HCT116 (cell line): ENCODE measurements at regions not wholly inside any gene's neighbourhood (a gene's known extent, or its start where the extent isn't known, plus 50 kb on each side); places are given as distances from the start of the nearest gene placed in this dataset.

Experiments
- CEBPB ChIP-seq: IDR thresholded peaks from 2 replicates; pipeline ENCODE4 v1.6.1; 2012; ENCODE audit warnings: low read depth
- CTCF ChIP-seq, 3 experiments: fragments of 200-600 bp in 1 of 3; sonication (generic) in 1 of 3; IDR thresholded peaks in 2 of 3; conservative IDR thresholded peaks in 1 of 3; 2 replicates each; pipeline ENCODE4 v1.5.1; 2012 to 2017; ENCODE audit warnings: low read depth in 2 of 3, low read length in 2 of 3, antibody characterized with exemption in 1 of 3, borderline replicate concordance in 1 of 3, control low read depth in 1 of 3, mild to moderate bottlenecking in 1 of 3, mixed read lengths in 1 of 3, mixed run types in 1 of 3, moderate library complexity in 1 of 3; ENCODE audit not compliant: insufficient read depth in 1 of 3
- EZH2 ChIP-seq: fragments of 200-600 bp; sonication (generic); IDR thresholded peaks from 2 replicates; pipeline ENCODE4 v1.6.1; 2017; ENCODE audit warnings: antibody characterized with exemption, mixed run types
- EZH2phosphoT487 ChIP-seq: fragments of 200-600 bp; IDR thresholded peaks from 2 replicates; pipeline ENCODE4 v1.6.1; 2018; ENCODE audit warnings: antibody characterized with exemption, borderline replicate concordance
- POLR2AphosphoS5 ChIP-seq: IDR thresholded peaks from 2 replicates; pipeline ENCODE4 v1.6.1; 2011; ENCODE audit warnings: mild to moderate bottlenecking, low read depth, low read length, moderate library complexity
- SIN3A ChIP-seq: IDR thresholded peaks from 2 replicates; pipeline ENCODE4 v1.6.1; 2012; ENCODE audit warnings: low read depth
- TF ChIP-seq, protein P1 (sequence below): IDR thresholded peaks from 2 replicates; pipeline ENCODE4 v1.6.1; 2012

GRCh38 chr4:74845834-74846233 lies 51.5 kb upstream of the BTC start:
- TF ChIP-seq EZH2 (no peak), CTCF (IDR thresholded peaks at IDR 0.05 in 2 of 3, conservative IDR thresholded peaks at IDR 0.05 in 1 of 3; ENCODE audit: borderline replicate concordance in 1 of 3, insufficient read depth in 1 of 3, low read depth in 2 of 3, low read length in 2 of 3) (no peak), SIN3A (no peak), EZH2phosphoT487 (no peak), POLR2AphosphoS5 (no peak), CEBPB (no peak)
- TF ChIP-seq, protein P1, sequence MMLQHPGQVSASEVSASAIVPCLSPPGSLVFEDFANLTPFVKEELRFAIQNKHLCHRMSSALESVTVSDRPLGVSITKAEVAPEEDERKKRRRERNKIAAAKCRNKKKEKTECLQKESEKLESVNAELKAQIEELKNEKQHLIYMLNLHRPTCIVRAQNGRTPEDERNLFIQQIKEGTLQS, result no peak
